SK-N-MC (cell line): ENCODE measurements at regions not wholly inside any gene's neighbourhood (a gene's known extent, or its start where the extent isn't known, plus 50 kb on each side); places are given as distances from the start of the nearest gene placed in this dataset.

Experiments used
- EZH2 ChIP-seq: fragments of 200-600 bp; sonication (generic); IDR thresholded peaks from one replicate; pipeline ENCODE4 v1.6.1; 2017; ENCODE audit warnings: antibody characterized with exemption
- POLR2AphosphoS5 ChIP-seq: IDR thresholded peaks from 2 replicates; pipeline ENCODE4 v1.6.1; 2012; ENCODE audit warnings: mild to moderate bottlenecking, low read depth, low read length, borderline replicate concordance

DNA sequence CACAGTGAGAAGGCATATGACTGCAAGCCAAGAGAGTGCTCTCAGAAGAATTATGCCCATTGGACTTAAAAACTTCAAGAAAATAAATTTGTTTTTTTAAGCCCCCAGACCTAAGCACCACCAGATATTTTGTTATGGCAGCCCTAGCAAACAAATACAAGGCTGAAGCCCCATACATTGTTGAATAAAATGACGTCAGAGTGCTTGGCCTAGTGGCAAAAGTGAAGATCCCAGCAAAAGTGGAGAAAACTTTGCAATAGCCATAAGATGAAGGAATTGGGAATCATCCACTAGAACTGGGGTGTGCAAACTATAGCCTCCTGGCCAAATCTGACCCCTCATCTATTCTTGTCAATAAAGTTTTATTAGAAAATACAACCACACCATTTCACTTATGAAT, 517.5 kb downstream of the IRS1 start:
- TF ChIP-seq EZH2 (no peak), POLR2AphosphoS5 (no peak)
